ENCODE measurements at regions not wholly inside any gene's neighbourhood (a gene's known extent, or its start where the extent isn't known, plus 50 kb on each side); places are given as distances from the start of the nearest gene placed in this dataset.

DNA sequence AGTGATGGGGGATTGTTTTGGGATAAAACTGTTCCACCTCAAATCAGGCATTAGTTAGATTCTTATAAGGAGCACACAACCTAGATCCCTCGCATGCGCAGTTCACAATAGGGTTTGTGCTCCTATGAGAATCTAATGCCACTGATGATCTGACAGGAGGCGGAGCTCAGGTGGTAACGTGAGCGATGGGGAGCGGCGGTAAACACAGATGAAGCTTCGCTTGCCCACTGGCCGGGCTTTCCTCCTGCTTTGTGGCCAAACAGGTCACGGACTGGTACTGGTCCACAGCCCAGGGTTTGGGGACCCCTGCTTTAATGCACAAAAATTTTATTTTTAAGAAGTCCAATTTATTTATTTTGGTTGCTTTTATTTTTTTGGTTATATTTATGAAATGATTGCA lies 238.8 kb downstream of the AACS start:
- TF ChIP-seq, protein P1, sequence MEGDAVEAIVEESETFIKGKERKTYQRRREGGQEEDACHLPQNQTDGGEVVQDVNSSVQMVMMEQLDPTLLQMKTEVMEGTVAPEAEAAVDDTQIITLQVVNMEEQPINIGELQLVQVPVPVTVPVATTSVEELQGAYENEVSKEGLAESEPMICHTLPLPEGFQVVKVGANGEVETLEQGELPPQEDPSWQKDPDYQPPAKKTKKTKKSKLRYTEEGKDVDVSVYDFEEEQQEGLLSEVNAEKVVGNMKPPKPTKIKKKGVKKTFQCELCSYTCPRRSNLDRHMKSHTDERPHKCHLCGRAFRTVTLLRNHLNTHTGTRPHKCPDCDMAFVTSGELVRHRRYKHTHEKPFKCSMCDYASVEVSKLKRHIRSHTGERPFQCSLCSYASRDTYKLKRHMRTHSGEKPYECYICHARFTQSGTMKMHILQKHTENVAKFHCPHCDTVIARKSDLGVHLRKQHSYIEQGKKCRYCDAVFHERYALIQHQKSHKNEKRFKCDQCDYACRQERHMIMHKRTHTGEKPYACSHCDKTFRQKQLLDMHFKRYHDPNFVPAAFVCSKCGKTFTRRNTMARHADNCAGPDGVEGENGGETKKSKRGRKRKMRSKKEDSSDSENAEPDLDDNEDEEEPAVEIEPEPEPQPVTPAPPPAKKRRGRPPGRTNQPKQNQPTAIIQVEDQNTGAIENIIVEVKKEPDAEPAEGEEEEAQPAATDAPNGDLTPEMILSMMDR (IDR thresholded peaks at IDR 0.05; ENCODE audit: insufficient read depth, low read length, poor library complexity, severe bottlenecking), result no peak
- TF ChIP-seq EZH2phosphoT487 (conservative IDR thresholded peaks at IDR 0.05; ENCODE audit: low read length), result no peak
